IPS-18a (cell line): ENCODE measurements at regions not wholly inside any gene's neighbourhood (a gene's known extent, or its start where the extent isn't known, plus 50 kb on each side); places are given as distances from the start of the nearest gene placed in this dataset.

Experiments used
- H3K27ac ChIP-seq: one replicate; pipeline ENCODE4 v1.5.1; 2013; ENCODE audit warnings: low read length
- H3K27me3 ChIP-seq: one replicate; pipeline ENCODE4 v1.6.1; 2013; ENCODE audit warnings: mild to moderate bottlenecking, low read length; ENCODE audit not compliant: control insufficient read depth, insufficient read depth
- H3K36me3 ChIP-seq: one replicate; pipeline ENCODE4 v1.6.1; 2013; ENCODE audit warnings: low read depth, low read length; ENCODE audit not compliant: control insufficient read depth
- H3K4me1 ChIP-seq: one replicate; pipeline ENCODE4 v1.6.1; 2013; ENCODE audit warnings: low read depth, low read length; ENCODE audit not compliant: control insufficient read depth
- H3K4me3 ChIP-seq: one replicate; pipeline ENCODE4 v1.5.1; 2013; ENCODE audit warnings: low read length
- H3K9ac ChIP-seq: one replicate; pipeline ENCODE4 v1.6.1; 2013; ENCODE audit warnings: mild to moderate bottlenecking, low read length, moderate library complexity
- H3K9me3 ChIP-seq: one replicate; pipeline ENCODE4 v1.6.1; 2013; ENCODE audit warnings: low read depth, low read length; ENCODE audit not compliant: control insufficient read depth

DNA sequence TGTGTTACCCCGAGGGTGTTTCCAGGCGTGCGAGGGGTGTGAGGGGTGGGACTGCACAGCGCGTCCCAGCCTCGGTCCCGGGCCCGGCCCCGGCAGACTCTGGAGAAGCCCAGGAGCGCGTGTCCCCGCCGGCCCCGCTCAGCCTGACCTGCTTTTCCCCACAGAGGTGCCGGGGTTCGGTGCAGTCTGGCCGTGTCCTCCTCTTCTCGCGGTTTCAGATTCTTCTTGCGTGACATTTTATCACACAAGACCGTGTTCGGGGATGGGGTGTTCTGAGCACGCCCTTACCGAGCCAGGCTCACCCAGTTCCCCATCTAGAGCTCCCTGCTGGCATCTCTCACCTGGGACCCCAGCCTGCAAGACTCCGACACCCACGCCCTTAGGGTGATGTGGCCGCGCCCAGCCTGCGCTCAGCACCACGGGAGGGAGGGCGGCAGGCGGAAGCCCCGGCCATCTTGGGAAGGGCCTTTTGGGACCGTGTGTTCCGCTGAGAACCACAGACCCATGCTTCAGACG is 775.6 kb downstream of the BRD1 start:
- H3K27ac ChIP-seq, result no peak overlapping the region
- no peaks in the 10 kb centered on the region for H3K9me3 ChIP-seq
- no peaks in the 10 kb centered on the region for H3K36me3 ChIP-seq
- H3K27me3 ChIP-seq, result no peaks in the 10 kb centered on the region
- H3K4me3 ChIP-seq, result no peak overlapping the region
- H3K9ac ChIP-seq, result no peak overlapping the region
- peaks cover 11% of the 10 kb centered on the region for H3K4me1 ChIP-seq

DNA sequence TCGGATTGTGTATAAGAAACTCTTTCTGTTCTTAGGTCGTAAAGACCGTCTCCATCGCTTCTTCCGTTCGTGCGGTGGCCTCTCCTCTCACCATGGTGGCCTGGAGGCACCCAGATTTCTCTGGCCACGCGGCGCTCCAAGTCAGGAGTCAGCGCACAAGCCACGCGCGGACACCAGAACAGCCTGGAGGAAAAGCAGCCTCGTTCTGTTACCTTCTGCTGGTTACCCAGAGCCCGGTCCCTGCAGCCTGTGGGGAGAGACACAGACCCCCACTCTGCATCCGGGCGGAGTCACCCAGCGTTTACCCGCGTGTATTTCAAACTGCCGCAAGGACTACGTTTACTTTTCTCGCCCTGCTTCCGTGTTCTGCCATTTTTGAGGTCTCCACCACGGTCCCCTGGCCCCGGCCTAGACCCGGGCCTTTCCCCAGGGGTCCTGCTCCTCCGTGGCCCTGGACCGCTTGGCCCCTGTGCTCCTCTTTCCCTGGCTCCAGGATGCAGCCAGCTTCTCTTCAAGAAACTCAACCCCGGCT is 776.1 kb downstream of the BRD1 start:
- no peak overlapping the region for H3K9ac ChIP-seq
- no peaks in the 10 kb centered on the region for H3K27me3 ChIP-seq
- H3K4me3 ChIP-seq, result no peak overlapping the region
- no peaks in the 10 kb centered on the region for H3K9me3 ChIP-seq
- no peak overlapping the region for H3K27ac ChIP-seq
- peaks cover 11% of the 10 kb centered on the region for H3K4me1 ChIP-seq
- no peaks in the 10 kb centered on the region for H3K36me3 ChIP-seq

GRCh38 chr22:49049691-49050090 is 778.0 kb downstream of the BRD1 start:
- H3K4me3 ChIP-seq, result no peak overlapping the region
- peaks cover 11% of the 10 kb centered on the region for H3K4me1 ChIP-seq
- no peak overlapping the region for H3K27ac ChIP-seq
- H3K27me3 ChIP-seq, result no peaks in the 10 kb centered on the region
- H3K9me3 ChIP-seq, result no peaks in the 10 kb centered on the region
- no peak overlapping the region for H3K9ac ChIP-seq
- no peaks in the 10 kb centered on the region for H3K36me3 ChIP-seq

DNA sequence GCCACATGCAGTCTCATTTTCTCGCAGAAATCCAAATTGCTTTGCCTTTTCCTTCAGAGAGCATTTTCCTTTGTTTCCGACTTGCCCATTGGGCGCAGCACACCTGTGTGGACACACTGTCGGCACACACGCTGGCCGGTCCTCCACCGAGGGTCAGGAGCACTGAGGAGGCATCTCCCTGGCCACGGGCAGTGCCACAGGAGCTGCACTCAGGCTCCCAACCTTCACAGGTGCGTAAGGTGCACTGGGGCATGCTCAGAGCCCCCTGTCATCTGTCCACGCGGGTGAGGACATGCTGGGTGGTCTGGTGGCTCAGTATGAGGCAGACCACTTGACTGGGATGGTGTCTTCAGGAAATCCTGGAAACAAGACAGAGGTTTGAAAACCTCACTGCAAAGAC is 779.1 kb downstream of the BRD1 start:
- Histone ChIP-seq H3K27ac (no peak overlapping the region), H3K9me3 (no peaks in the 10 kb centered on the region), H3K4me3 (no peak overlapping the region), H3K27me3 (no peaks in the 10 kb centered on the region), H3K4me1 (peaks cover 6% of the 10 kb centered on the region), H3K36me3 (no peaks in the 10 kb centered on the region), H3K9ac (no peak overlapping the region)

DNA sequence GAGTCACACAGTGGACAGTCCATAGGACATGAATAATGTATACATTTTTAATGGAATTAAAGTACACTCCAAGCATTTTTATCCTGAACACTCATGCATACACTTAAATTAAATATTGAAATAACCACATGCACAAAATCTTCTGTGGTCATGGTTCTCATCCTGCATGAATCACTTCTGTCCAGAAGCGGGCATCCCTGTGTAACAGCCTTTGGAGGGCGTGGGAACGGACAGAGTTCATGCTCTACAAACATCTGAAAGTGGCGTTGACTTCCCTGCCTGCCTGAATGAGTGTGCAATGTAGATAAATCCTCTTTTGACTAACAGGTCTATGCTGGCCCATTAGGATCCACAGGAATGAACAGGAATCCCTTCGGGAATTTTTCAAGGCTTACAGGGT is 780.2 kb downstream of the BRD1 start:
- Histone ChIP-seq H3K9me3 (no peaks in the 10 kb centered on the region), H3K4me3 (no peak overlapping the region), H3K27me3 (no peaks in the 10 kb centered on the region), H3K9ac (no peak overlapping the region), H3K27ac (no peak overlapping the region), H3K36me3 (no peaks in the 10 kb centered on the region), H3K4me1 (no peaks in the 10 kb centered on the region)

- no peak overlapping the region for H3K27ac ChIP-seq
- H3K9me3 ChIP-seq, result no peaks in the 10 kb centered on the region
- H3K9ac ChIP-seq, result no peak overlapping the region
- no peaks in the 10 kb centered on the region for H3K4me1 ChIP-seq
- H3K27me3 ChIP-seq, result no peaks in the 10 kb centered on the region
- no peaks in the 10 kb centered on the region for H3K36me3 ChIP-seq
- no peak overlapping the region for H3K4me3 ChIP-seq
These were observed 780.9 kb downstream of the BRD1 start for GRCh38 chr22:49046546-49047361.

GRCh38 chr22:49046000-49046545 is 781.6 kb downstream of the BRD1 start:
- no peak overlapping the region for H3K4me3 ChIP-seq
- no peaks in the 10 kb centered on the region for H3K4me1 ChIP-seq
- H3K9ac ChIP-seq, result no peak overlapping the region
- H3K9me3 ChIP-seq, result no peaks in the 10 kb centered on the region
- no peaks in the 10 kb centered on the region for H3K36me3 ChIP-seq
- H3K27ac ChIP-seq, result no peak overlapping the region
- no peaks in the 10 kb centered on the region for H3K27me3 ChIP-seq

DNA sequence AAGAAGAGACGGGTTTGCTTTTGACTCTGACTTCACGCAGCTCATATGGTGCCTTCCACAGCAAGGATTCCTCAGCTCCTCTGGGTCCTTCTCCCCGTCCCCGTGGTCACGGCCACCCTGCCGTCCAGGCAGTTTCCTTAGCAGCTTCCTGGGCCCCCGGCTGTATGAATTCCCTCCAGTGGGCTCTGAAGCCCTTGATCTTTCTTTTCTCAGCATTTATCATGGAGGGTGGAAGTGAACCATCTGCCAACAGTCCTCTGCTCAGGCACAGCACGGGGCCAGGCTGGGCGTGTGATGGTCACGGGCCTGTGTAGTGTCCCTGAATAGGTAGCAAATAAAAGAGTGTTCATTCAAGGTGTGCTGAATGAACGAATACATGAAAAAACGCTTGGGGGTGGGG is 782.4 kb downstream of the BRD1 start:
- Histone ChIP-seq H3K27ac (no peak overlapping the region), H3K27me3 (no peaks in the 10 kb centered on the region), H3K4me1 (no peaks in the 10 kb centered on the region), H3K36me3 (no peaks in the 10 kb centered on the region), H3K9me3 (no peaks in the 10 kb centered on the region), H3K9ac (no peak overlapping the region), H3K4me3 (no peak overlapping the region)

- Histone ChIP-seq H3K9me3 (no peaks in the 10 kb centered on the region), H3K4me1 (no peaks in the 10 kb centered on the region), H3K27me3 (no peaks in the 10 kb centered on the region)
These were observed 782.9 kb downstream of the BRD1 start for GRCh38 chr22:49044776-49045175.

DNA sequence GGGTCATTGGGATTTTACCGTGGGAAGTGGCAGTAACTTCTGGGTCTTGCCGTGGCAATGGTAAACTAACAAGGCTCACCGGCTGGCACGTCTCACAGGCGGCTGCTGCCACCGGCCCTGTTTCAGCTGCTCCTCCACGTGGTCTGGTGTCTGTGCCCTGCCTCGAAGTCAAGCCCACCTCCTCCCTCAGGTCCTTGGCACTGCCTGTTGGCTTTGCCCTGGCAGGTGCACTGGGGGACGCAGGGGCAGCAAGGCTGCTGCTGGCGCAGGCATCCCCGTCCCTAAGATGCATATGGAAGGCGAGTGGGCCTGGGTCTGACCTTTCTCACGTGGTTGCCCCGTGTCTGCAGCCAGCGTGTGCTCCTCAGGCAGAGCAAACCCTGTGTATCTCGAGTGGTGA is 783.6 kb downstream of the BRD1 start:
- H3K9ac ChIP-seq, result no peak overlapping the region
- no peaks in the 10 kb centered on the region for H3K9me3 ChIP-seq
- no peak overlapping the region for H3K27ac ChIP-seq
- no peaks in the 10 kb centered on the region for H3K4me1 ChIP-seq
- no peaks in the 10 kb centered on the region for H3K27me3 ChIP-seq
- no peak overlapping the region for H3K4me3 ChIP-seq
- H3K36me3 ChIP-seq, result no peaks in the 10 kb centered on the region

More at GRCh38 chr22:49044776-49045175, 782.9 kb downstream of the BRD1 start:
- no peak overlapping the region for H3K4me3 ChIP-seq
- H3K27ac ChIP-seq, result no peak overlapping the region
- no peaks in the 10 kb centered on the region for H3K36me3 ChIP-seq
- H3K9ac ChIP-seq, result no peak overlapping the region

GRCh38 chr22:49042877-49043859 is 784.5 kb downstream of the BRD1 start:
- H3K9me3 ChIP-seq, result no peaks in the 10 kb centered on the region
- H3K27ac ChIP-seq, result no peak overlapping the region
- H3K9ac ChIP-seq, result no peak overlapping the region
- H3K36me3 ChIP-seq, result no peaks in the 10 kb centered on the region
- no peaks in the 10 kb centered on the region for H3K27me3 ChIP-seq
- H3K4me3 ChIP-seq, result no peak overlapping the region
- H3K4me1 ChIP-seq, result no peaks in the 10 kb centered on the region
